ENCODE measurements at regions not wholly inside any gene's neighbourhood (a gene's known extent, or its start where the extent isn't known, plus 50 kb on each side); places are given as distances from the start of the nearest gene placed in this dataset.
"Not testable (repeated sequence)": the region's sequence is repeated elsewhere in the genome, so short reads cannot be mapped to it uniquely, and the experiment has no call there.

GRCh38 chr4:49217492-49217891, 231.4 kb downstream of the CWH43 start:
- H3K4me3 Mint-ChIP-seq = no peak overlapping the region
- H3K9me3 Mint-ChIP-seq = peaks cover 89% of the 10 kb centered on the region
- DNase-seq (ENCODE audit: low spot score) (no peak), ATAC-seq (no peak)
- H3K27me3 Mint-ChIP-seq (ENCODE audit: low read depth) = peaks cover 57% of the 10 kb centered on the region
- TF ChIP-seq FOXJ3 (CRISPR knock-in tag; IDR thresholded peaks at IDR 0.05; ENCODE audit: borderline replicate concordance) (no peak), IRF2 (CRISPR knock-in tag; IDR thresholded peaks at IDR 0.05; ENCODE audit: borderline replicate concordance, low read depth) (no peak), RELA (CRISPR knock-in tag; IDR thresholded peaks at IDR 0.05; ENCODE audit: borderline replicate concordance) (no peak), USF1 (CRISPR knock-in tag; IDR thresholded peaks at IDR 0.05) (no peak), FOXP1 (CRISPR knock-in tag; IDR thresholded peaks at IDR 0.05; ENCODE audit: borderline replicate concordance) (no peak), ZNF532 (CRISPR knock-in tag; IDR thresholded peaks at IDR 0.05; ENCODE audit: borderline replicate concordance) (no peak), RORB (CRISPR knock-in tag; IDR thresholded peaks at IDR 0.05) (no peak), ZNF512 (CRISPR knock-in tag; IDR thresholded peaks at IDR 0.05; ENCODE audit: borderline replicate concordance) (no peak), ZNF219 (CRISPR knock-in tag; IDR thresholded peaks at IDR 0.05; ENCODE audit: borderline replicate concordance) (no peak), ATF1 (CRISPR knock-in tag; IDR thresholded peaks at IDR 0.05) (no peak), E2F1 (CRISPR knock-in tag; IDR thresholded peaks at IDR 0.05) (no peak), E2F4 (CRISPR knock-in tag; IDR thresholded peaks at IDR 0.05; ENCODE audit: borderline replicate concordance, low read depth) (no peak), ZNF416 (CRISPR knock-in tag; IDR thresholded peaks at IDR 0.05) (no peak), MAX (CRISPR knock-in tag; IDR thresholded peaks at IDR 0.05) (no peak), OVOL2 (CRISPR knock-in tag; IDR thresholded peaks at IDR 0.05; ENCODE audit: borderline replicate concordance) (no peak), KAT7 (CRISPR knock-in tag; IDR thresholded peaks at IDR 0.05; ENCODE audit: borderline replicate concordance) (no peak)
- no peaks in the 10 kb centered on the region for H3K4me1 Mint-ChIP-seq
- peaks cover 91% of the 10 kb centered on the region for H3K36me3 Mint-ChIP-seq
- H3K27ac Mint-ChIP-seq = no peak overlapping the region
- ChIA-PET CTCF (no interaction called here), POLR2A (no interaction called here)

GRCh38 chr4:49218094-49218493, 232.0 kb downstream of the CWH43 start:
- H3K4me1 Mint-ChIP-seq; ATAC-seq; H3K27ac Mint-ChIP-seq; DNase-seq (ENCODE audit: low spot score); H3K4me3 Mint-ChIP-seq; POLR2A ChIA-PET; CTCF ChIA-PET: not testable (repeated sequence)
- H3K27me3 Mint-ChIP-seq (ENCODE audit: low read depth) = peaks cover 60% of the 10 kb centered on the region
- peaks cover 93% of the 10 kb centered on the region for H3K9me3 Mint-ChIP-seq
- peaks cover 92% of the 10 kb centered on the region for H3K36me3 Mint-ChIP-seq

GRCh38 chr4:49218931-49219330, 232.9 kb downstream of the CWH43 start:
- H3K4me3 Mint-ChIP-seq; ATAC-seq; CTCF ChIA-PET; DNase-seq (ENCODE audit: low spot score); H3K4me1 Mint-ChIP-seq; H3K27ac Mint-ChIP-seq; POLR2A ChIA-PET: not testable (repeated sequence)
- H3K27me3 Mint-ChIP-seq (ENCODE audit: low read depth) = peaks cover 63% of the 10 kb centered on the region
- H3K36me3 Mint-ChIP-seq = peaks cover 95% of the 10 kb centered on the region
- peaks cover 96% of the 10 kb centered on the region for H3K9me3 Mint-ChIP-seq

GRCh38 chr4:49219489-49220225, 233.6 kb downstream of the CWH43 start:
- ATAC-seq; H3K4me1 Mint-ChIP-seq; H3K4me3 Mint-ChIP-seq; CTCF ChIA-PET; DNase-seq (ENCODE audit: low spot score); H3K27ac Mint-ChIP-seq; POLR2A ChIA-PET: not testable (repeated sequence)
- Mint-ChIP-seq H3K9me3 (peaks cover 93% of the 10 kb centered on the region), H3K36me3 (peaks cover 92% of the 10 kb centered on the region), H3K27me3 (ENCODE audit: low read depth) (peaks cover 59% of the 10 kb centered on the region)

Data from WTC11 (cell line).